WTC11 (cell line): ENCODE measurements at regions not wholly inside any gene's neighbourhood (a gene's known extent, or its start where the extent isn't known, plus 50 kb on each side); places are given as distances from the start of the nearest gene placed in this dataset.

ENCODE experiments used
- ATAC-seq: fragments of 200-7000 bp; cut with Tn5 transposase; 2 replicates; pipeline ENCODE4 v1.10.0; 2021; ENCODE audit warnings: mild to moderate bottlenecking, moderate library complexity
- CTCF ChIA-PET: fragments of 300-600 bp; sonication (Branson Sonifier 250); formaldehyde crosslinking; loops from one replicate; lab custom pipeline; 2021; ENCODE audit warnings: antibody characterized with exemption; lab: Charles Lee
- POLR2A ChIA-PET: fragments of 350-600 bp; sonication (Branson Sonifier 250); formaldehyde crosslinking; loops from one replicate; lab custom pipeline; 2021; ENCODE audit warnings: antibody characterized with exemption; lab: Charles Lee
- DNase-seq: peaks from one replicate; pipeline ENCODE4 v3.0.0; 2021; ENCODE audit warnings: low spot score
- H3K27ac Mint-ChIP-seq: 2 replicates; pipeline ENCODE4 v1.8.0; 2021; ENCODE audit warnings: mixed read lengths
- H3K27me3 Mint-ChIP-seq: 2 replicates; pipeline ENCODE4 v1.8.0; 2021; ENCODE audit warnings: low read depth, mild to moderate bottlenecking, moderate library complexity, mixed read lengths
- H3K36me3 Mint-ChIP-seq: 2 replicates; pipeline ENCODE4 v1.8.0; 2021; ENCODE audit warnings: mixed read lengths
- H3K4me1 Mint-ChIP-seq: 2 replicates; pipeline ENCODE4 v1.8.0; 2022; ENCODE audit warnings: mixed read lengths
- H3K4me3 Mint-ChIP-seq: 2 replicates; pipeline ENCODE4 v1.8.0; 2021; ENCODE audit warnings: mild to moderate bottlenecking, moderate library complexity, mixed read lengths
- H3K9me3 Mint-ChIP-seq: 2 replicates; pipeline ENCODE4 v1.8.0; 2021; ENCODE audit warnings: mixed read lengths
- GRHL2 ChIP-seq: fragments of 250-450 bp; sonication (Bioruptor Pico); IDR thresholded peaks from 2 replicates; pipeline ENCODE4 v1.8.0; 2022; ENCODE audit warnings: mild to moderate bottlenecking, moderate library complexity; ENCODE audit not compliant: insufficient replicate concordance, severe bottlenecking
- GTF2I ChIP-seq: fragments of 250-450 bp; sonication (Bioruptor Pico); conservative IDR thresholded peaks from 2 replicates; pipeline ENCODE4 v1.4.0; 2021; ENCODE audit warnings: mild to moderate bottlenecking
- HMGA2 ChIP-seq: fragments of 250-450 bp; sonication (Bioruptor Pico); IDR thresholded peaks from 2 replicates; pipeline ENCODE4 v1.4.0; 2021; ENCODE audit warnings: mild to moderate bottlenecking, moderate library complexity
- KAT7 ChIP-seq: sonication (generic); formaldehyde crosslinking; IDR thresholded peaks from 2 replicates; pipeline ENCODE4 v1.8.1; 2023; ENCODE audit warnings: missing genetic modification reagents, mild to moderate bottlenecking, borderline replicate concordance
- SMAD3 ChIP-seq: sonication (generic); formaldehyde crosslinking; IDR thresholded peaks from 2 replicates; pipeline ENCODE4 v1.8.0; 2022; ENCODE audit warnings: missing genetic modification reagents, mild to moderate bottlenecking, borderline replicate concordance
- STAT6 ChIP-seq: sonication (generic); formaldehyde crosslinking; conservative IDR thresholded peaks from 2 replicates; pipeline ENCODE4 v1.8.1; 2023; ENCODE audit warnings: mild to moderate bottlenecking, low read depth, missing genetic modification reagents, moderate library complexity
- TP53 ChIP-seq: sonication (generic); formaldehyde crosslinking; IDR thresholded peaks from 2 replicates; pipeline ENCODE4 v1.8.1; 2023; ENCODE audit warnings: mild to moderate bottlenecking, missing genetic modification reagents
- ZNF121 ChIP-seq: sonication (generic); formaldehyde crosslinking; IDR thresholded peaks from 2 replicates; pipeline ENCODE4 v1.8.0; 2023; ENCODE audit warnings: missing genetic modification reagents
- ZNF232 ChIP-seq: sonication (generic); formaldehyde crosslinking; IDR thresholded peaks from 2 replicates; pipeline ENCODE4 v1.8.0; 2022; ENCODE audit warnings: mild to moderate bottlenecking, missing genetic modification reagents
- ZNF423 ChIP-seq: fragments of 250-450 bp; sonication (Bioruptor Pico); IDR thresholded peaks from 2 replicates; pipeline ENCODE4 v2.1.2; 2022; ENCODE audit warnings: mild to moderate bottlenecking, moderate library complexity
- TF ChIP-seq, protein P1 (sequence below): sonication (generic); formaldehyde crosslinking; IDR thresholded peaks from 2 replicates; pipeline ENCODE4 v1.8.0; 2022; ENCODE audit warnings: mild to moderate bottlenecking, missing genetic modification reagents
- TF ChIP-seq, protein P2 (sequence below): sonication (generic); formaldehyde crosslinking; IDR thresholded peaks from 2 replicates; pipeline ENCODE4 v1.8.1; 2022; ENCODE audit warnings: low read depth, mild to moderate bottlenecking, moderate library complexity, missing genetic modification reagents, borderline replicate concordance
- TF ChIP-seq, protein P3 (sequence below): fragments of 250-450 bp; sonication (Bioruptor Pico); IDR thresholded peaks from 2 replicates; pipeline ENCODE4 v2.1.2; 2022; ENCODE audit warnings: mild to moderate bottlenecking, moderate library complexity
- TF ChIP-seq, protein P4 (sequence below): sonication (generic); formaldehyde crosslinking; IDR thresholded peaks from 2 replicates; pipeline ENCODE4 v1.8.1; 2023; ENCODE audit warnings: mild to moderate bottlenecking, missing genetic modification reagents
- TF ChIP-seq, protein P5 (sequence below): sonication (generic); formaldehyde crosslinking; IDR thresholded peaks from 2 replicates; pipeline ENCODE4 v1.8.1; 2022; ENCODE audit warnings: low read depth, missing genetic modification reagents, borderline replicate concordance
- TF ChIP-seq, protein P6 (sequence below): sonication (generic); formaldehyde crosslinking; IDR thresholded peaks from 2 replicates; pipeline ENCODE4 v1.8.0; 2023; ENCODE audit warnings: missing genetic modification reagents, mild to moderate bottlenecking, borderline replicate concordance

DNA sequence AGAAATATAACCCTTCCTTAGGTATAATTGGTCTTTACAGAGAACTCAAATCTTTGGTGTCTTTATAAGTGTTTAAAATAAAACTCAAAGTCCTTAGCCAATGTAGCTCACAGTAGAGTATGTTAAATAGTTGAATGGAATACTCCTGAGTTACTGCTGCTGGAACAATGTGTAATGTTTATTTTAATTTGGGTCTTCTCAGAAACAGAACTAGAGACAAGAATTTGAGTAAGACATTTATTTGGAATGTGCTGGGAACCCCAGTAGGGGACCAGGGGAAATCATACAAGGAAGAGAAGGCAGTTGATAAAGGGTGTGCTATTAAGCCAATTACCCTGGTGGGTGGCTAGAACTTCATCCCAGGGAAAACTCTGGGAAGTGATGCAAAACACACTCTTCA is 240.4 kb upstream of the LDB2 start:
- Mint-ChIP-seq H3K27me3 (peaks cover 4% of the 10 kb centered on the region), H3K36me3 (peaks cover 41% of the 10 kb centered on the region), H3K4me3 (no peak overlapping the region), H3K27ac (no peak overlapping the region), H3K9me3 (peaks cover 64% of the 10 kb centered on the region), H3K4me1 (peaks cover 27% of the 10 kb centered on the region)
- no peak for DNase-seq
- no peak for ATAC-seq
- POLR2A ChIA-PET: no interaction called here
- CTCF ChIA-PET: no interaction called here
- TF ChIP-seq GTF2I (CRISPR knock-in tag): no peak
- TF ChIP-seq SMAD3 (CRISPR knock-in tag): no peak

DNA sequence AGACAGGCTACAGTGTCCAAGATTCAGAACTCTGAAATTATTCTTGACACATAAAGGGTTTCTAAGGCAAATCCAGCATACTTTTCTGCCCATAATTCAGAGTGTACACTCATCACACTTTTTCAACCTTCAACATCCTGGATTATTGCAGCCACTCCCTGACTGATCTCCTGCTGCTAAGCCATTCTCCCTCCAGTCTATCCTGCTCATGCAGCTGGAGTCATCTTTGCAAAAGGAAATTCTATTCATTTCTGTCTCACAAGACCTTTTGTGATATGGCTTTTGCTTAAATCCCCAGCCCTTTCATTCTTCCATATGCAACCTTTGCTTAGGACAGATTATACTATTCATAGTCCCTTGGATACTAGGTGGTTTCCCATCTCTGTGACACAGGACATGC is 236.1 kb upstream of the LDB2 start:
- ChIA-PET POLR2A (no interaction called here), CTCF (no interaction called here)
- no peak for ATAC-seq
- no peak for DNase-seq
- H3K9me3 Mint-ChIP-seq: peaks cover 60% of the 10 kb centered on the region
- H3K4me1 Mint-ChIP-seq: peaks cover 14% of the 10 kb centered on the region
- TF ChIP-seq, protein P1, sequence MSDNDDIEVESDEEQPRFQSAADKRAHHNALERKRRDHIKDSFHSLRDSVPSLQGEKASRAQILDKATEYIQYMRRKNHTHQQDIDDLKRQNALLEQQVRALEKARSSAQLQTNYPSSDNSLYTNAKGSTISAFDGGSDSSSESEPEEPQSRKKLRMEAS (CRISPR knock-in tag): no peak
- TF ChIP-seq ZNF232 (no peak), GRHL2 (CRISPR knock-in tag) (no peak), TP53 (CRISPR knock-in tag) (no peak)
- TF ChIP-seq, protein P2, sequence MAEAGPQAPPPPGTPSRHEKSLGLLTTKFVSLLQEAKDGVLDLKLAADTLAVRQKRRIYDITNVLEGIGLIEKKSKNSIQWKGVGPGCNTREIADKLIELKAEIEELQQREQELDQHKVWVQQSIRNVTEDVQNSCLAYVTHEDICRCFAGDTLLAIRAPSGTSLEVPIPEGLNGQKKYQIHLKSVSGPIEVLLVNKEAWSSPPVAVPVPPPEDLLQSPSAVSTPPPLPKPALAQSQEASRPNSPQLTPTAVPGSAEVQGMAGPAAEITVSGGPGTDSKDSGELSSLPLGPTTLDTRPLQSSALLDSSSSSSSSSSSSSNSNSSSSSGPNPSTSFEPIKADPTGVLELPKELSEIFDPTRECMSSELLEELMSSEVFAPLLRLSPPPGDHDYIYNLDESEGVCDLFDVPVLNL (CRISPR knock-in tag): no peak
- H3K27ac Mint-ChIP-seq: no peak overlapping the region
- no peak overlapping the region for H3K4me3 Mint-ChIP-seq
- H3K36me3 Mint-ChIP-seq: peaks cover 16% of the 10 kb centered on the region
- peaks cover 7% of the 10 kb centered on the region for H3K27me3 Mint-ChIP-seq

DNA sequence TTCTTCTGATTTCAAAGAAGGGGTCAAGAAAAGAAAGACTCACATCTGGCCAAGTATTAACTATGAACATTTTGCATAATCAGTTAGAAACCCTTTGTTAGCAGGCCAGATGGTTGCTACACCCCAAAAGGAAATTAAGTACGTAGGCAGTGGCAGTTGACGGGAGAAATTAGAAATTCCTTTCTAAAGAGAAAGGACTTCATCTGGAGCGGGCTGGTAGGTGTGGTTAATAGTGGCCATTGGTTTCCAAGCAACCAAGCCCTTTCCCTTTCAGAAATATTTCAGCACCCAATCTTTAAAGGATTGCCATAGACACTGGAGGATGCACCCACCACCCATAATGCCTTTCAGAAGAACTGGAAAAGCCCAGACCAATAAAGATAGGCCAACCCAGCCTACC is 235.7 kb upstream of the LDB2 start:
- Mint-ChIP-seq H3K4me3 (no peak overlapping the region), H3K27ac (no peak overlapping the region), H3K4me1 (peaks cover 14% of the 10 kb centered on the region), H3K36me3 (peaks cover 12% of the 10 kb centered on the region), H3K27me3 (peaks cover 7% of the 10 kb centered on the region), H3K9me3 (peaks cover 55% of the 10 kb centered on the region)
- ATAC-seq (no peak), DNase-seq (no peak)
- ChIA-PET CTCF (no interaction called here), POLR2A (no interaction called here)
- TF ChIP-seq ZNF423 (CRISPR knock-in tag): no peak
- TF ChIP-seq, protein P3, sequence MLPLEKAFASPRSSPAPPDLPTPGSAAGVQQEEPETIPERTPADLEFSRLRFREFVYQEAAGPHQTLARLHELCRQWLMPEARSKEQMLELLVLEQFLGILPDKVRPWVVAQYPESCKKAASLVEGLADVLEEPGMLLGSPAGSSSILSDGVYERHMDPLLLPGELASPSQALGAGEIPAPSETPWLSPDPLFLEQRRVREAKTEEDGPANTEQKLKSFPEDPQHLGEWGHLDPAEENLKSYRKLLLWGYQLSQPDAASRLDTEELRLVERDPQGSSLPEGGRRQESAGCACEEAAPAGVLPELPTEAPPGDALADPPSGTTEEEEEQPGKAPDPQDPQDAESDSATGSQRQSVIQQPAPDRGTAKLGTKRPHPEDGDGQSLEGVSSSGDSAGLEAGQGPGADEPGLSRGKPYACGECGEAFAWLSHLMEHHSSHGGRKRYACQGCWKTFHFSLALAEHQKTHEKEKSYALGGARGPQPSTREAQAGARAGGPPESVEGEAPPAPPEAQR: no peak
- no peak for TF ChIP-seq HMGA2
- TF ChIP-seq KAT7 (CRISPR knock-in tag): no peak
- TF ChIP-seq, protein P4, sequence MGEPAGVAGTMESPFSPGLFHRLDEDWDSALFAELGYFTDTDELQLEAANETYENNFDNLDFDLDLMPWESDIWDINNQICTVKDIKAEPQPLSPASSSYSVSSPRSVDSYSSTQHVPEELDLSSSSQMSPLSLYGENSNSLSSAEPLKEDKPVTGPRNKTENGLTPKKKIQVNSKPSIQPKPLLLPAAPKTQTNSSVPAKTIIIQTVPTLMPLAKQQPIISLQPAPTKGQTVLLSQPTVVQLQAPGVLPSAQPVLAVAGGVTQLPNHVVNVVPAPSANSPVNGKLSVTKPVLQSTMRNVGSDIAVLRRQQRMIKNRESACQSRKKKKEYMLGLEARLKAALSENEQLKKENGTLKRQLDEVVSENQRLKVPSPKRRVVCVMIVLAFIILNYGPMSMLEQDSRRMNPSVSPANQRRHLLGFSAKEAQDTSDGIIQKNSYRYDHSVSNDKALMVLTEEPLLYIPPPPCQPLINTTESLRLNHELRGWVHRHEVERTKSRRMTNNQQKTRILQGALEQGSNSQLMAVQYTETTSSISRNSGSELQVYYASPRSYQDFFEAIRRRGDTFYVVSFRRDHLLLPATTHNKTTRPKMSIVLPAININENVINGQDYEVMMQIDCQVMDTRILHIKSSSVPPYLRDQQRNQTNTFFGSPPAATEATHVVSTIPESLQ (CRISPR knock-in tag): no peak
- TF ChIP-seq, protein P5, sequence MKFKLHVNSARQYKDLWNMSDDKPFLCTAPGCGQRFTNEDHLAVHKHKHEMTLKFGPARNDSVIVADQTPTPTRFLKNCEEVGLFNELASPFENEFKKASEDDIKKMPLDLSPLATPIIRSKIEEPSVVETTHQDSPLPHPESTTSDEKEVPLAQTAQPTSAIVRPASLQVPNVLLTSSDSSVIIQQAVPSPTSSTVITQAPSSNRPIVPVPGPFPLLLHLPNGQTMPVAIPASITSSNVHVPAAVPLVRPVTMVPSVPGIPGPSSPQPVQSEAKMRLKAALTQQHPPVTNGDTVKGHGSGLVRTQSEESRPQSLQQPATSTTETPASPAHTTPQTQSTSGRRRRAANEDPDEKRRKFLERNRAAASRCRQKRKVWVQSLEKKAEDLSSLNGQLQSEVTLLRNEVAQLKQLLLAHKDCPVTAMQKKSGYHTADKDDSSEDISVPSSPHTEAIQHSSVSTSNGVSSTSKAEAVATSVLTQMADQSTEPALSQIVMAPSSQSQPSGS (CRISPR knock-in tag): no peak
- TF ChIP-seq, protein P6, sequence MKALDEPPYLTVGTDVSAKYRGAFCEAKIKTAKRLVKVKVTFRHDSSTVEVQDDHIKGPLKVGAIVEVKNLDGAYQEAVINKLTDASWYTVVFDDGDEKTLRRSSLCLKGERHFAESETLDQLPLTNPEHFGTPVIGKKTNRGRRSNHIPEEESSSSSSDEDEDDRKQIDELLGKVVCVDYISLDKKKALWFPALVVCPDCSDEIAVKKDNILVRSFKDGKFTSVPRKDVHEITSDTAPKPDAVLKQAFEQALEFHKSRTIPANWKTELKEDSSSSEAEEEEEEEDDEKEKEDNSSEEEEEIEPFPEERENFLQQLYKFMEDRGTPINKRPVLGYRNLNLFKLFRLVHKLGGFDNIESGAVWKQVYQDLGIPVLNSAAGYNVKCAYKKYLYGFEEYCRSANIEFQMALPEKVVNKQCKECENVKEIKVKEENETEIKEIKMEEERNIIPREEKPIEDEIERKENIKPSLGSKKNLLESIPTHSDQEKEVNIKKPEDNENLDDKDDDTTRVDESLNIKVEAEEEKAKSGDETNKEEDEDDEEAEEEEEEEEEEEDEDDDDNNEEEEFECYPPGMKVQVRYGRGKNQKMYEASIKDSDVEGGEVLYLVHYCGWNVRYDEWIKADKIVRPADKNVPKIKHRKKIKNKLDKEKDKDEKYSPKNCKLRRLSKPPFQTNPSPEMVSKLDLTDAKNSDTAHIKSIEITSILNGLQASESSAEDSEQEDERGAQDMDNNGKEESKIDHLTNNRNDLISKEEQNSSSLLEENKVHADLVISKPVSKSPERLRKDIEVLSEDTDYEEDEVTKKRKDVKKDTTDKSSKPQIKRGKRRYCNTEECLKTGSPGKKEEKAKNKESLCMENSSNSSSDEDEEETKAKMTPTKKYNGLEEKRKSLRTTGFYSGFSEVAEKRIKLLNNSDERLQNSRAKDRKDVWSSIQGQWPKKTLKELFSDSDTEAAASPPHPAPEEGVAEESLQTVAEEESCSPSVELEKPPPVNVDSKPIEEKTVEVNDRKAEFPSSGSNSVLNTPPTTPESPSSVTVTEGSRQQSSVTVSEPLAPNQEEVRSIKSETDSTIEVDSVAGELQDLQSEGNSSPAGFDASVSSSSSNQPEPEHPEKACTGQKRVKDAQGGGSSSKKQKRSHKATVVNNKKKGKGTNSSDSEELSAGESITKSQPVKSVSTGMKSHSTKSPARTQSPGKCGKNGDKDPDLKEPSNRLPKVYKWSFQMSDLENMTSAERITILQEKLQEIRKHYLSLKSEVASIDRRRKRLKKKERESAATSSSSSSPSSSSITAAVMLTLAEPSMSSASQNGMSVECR (CRISPR knock-in tag): no peak
- TF ChIP-seq, protein P2 (CRISPR knock-in tag): no peak
- no peak for TF ChIP-seq STAT6 (CRISPR knock-in tag)
- TF ChIP-seq ZNF121 (CRISPR knock-in tag): no peak
